Loucy (cell line): ENCODE measurements at regions not wholly inside any gene's neighbourhood (a gene's known extent, or its start where the extent isn't known, plus 50 kb on each side); places are given as distances from the start of the nearest gene placed in this dataset.
"Not testable (repeated sequence)": the region's sequence is repeated elsewhere in the genome, so short reads cannot be mapped to it uniquely, and the experiment has no call there.

Source experiments
- CTCF ChIP-seq: fragments of 200-600 bp; sonication (generic); conservative IDR thresholded peaks from 2 replicates; pipeline ENCODE4 v1.5.1; 2014; ENCODE audit warnings: mild to moderate bottlenecking, antibody characterized with exemption, low read length
- EZH2phosphoT487 ChIP-seq: fragments of 200-600 bp; IDR thresholded peaks from 2 replicates; pipeline ENCODE4 v1.6.1; 2018; ENCODE audit warnings: antibody characterized with exemption, mild to moderate bottlenecking, moderate library complexity, borderline replicate concordance

GRCh38 chr10:34878651-34879050, 63.6 kb upstream of the PARD3 start:
- not testable (repeated sequence) for TF ChIP-seq CTCF, EZH2phosphoT487
